GM21390 (cell line): ENCODE measurements at regions not wholly inside any gene's neighbourhood (a gene's known extent, or its start where the extent isn't known, plus 50 kb on each side); places are given as distances from the start of the nearest gene placed in this dataset.
"Not testable (repeated sequence)": the region's sequence is repeated elsewhere in the genome, so short reads cannot be mapped to it uniquely, and the experiment has no call there.

Source experiments
- ATAC-seq: cut with Tn5 transposase; IDR thresholded peaks from one replicate; pipeline ENCODE4 v1.9.1; 2021; ENCODE audit not compliant: unreplicated experiment

- no peak for ATAC-seq
Measured at GRCh38 chr19:37303591-37304171, 67.2 kb upstream of the ZNF527 start.

DNA sequence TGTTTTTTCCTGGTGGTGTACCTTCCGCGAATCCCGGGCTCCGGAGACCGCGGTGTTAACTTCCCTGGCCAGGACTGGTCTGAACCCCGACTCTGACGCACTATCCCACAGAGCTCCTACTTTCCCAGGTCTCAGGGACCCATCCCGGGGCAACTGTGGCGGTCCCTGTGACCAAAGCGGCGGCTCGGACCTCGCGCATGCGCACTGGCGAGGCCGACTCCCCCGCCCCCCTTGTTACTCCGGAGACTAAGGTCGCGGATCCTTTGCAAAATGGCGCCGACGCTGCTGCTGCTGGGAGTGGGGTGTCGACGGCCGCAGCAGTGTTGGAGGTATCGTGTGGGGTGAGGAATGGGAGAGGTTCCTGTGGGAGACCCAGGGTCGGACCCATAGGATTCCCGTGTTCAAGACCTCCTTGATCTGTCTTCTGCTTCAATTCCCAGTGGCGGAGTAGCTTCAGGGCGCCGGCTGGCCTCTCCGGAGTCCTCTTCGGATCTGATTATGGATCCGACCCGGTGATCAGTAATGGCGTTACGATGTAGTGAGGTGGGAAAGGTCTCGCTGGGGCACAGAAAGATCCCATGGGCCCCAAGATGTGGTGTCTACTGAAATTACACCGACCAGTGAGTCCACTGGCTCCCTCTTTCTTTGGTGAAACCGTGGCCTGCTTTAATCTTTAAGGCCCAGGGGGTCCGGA is 66.6 kb upstream of the ZNF527 start:
- ATAC-seq = no peak

DNA sequence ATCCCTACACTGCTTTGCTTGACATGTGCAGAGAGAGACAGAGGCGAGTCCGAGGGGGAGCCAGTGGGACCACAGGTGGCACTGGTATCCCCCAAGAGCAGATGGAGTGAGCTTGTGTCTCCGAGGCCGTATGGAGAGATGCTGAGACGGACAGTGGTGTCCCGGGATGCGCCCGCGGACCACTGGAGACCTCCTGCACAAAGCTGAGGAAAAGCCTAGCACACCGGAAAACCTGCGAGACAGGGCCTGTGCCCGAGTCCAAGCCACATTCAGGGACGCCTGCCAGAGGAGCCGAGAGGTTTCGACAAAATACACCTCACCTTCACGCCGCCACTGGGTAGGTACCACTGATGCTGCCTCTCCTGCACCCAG is 66.0 kb upstream of the ZNF527 start:
- ATAC-seq = no peak

DNA sequence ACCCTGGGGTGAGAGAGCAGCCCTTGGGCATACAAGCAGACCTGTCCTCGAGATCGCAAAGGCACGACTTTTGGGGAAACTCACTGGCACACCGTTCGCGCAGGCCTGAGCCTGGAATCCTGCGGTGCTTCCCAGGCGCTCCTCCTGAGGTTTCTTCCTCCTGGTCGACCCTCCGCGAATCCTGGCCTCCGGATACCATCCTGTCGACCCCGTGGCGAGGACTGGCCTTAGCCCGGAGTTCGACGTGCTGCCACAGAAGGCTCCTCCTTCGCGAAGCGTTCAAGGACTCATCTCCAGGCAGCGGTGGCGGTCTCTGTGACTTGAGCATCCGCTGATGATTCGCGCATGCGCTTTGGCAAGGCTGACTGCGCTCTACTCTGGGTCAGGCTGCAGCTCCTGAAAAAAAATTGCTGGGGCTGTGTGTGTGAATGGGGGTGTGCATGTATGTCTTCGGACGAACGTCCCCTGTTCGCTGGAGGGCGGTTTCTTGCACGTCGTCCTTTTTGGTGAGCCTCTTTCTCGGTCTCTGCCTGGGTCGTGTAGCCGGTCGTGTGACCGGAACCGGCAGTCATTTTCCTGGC is 64.4 kb upstream of the ZNF527 start:
- no peak for ATAC-seq

DNA sequence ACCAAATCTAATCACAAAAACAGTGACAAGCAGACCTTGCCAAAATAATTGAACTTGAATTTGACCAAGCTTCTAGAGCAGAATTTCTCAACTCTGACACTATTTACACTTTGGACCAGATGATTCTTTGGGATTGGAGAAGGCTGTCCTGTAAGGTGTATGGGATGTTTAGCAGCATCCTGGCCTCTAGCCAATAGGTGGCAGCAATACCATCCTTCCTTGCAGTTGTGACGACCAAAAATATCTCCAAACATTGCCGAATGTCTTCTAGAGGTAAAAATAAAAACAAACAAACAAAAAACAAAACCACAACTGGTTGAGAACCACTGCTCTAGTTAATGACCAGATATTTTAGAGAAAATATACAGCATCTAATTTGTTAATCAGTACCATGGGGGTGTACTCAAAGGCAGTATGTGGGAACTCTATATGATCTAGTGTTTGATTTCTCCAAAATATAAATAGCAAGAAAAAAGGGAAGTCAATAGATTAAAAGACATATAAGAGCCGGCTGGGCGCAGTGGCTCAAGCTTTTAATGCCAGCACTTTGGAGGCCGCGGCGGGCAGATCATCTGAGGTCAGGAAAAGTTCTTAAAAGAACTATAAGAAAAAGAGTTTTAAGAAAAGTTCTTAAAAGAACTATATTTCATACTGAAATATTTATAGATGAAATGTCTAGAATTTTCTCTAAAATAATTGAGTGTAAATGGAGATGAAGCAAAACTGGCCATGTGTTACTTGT is 60.9 kb upstream of the ZNF527 start:
- no peak for ATAC-seq

DNA sequence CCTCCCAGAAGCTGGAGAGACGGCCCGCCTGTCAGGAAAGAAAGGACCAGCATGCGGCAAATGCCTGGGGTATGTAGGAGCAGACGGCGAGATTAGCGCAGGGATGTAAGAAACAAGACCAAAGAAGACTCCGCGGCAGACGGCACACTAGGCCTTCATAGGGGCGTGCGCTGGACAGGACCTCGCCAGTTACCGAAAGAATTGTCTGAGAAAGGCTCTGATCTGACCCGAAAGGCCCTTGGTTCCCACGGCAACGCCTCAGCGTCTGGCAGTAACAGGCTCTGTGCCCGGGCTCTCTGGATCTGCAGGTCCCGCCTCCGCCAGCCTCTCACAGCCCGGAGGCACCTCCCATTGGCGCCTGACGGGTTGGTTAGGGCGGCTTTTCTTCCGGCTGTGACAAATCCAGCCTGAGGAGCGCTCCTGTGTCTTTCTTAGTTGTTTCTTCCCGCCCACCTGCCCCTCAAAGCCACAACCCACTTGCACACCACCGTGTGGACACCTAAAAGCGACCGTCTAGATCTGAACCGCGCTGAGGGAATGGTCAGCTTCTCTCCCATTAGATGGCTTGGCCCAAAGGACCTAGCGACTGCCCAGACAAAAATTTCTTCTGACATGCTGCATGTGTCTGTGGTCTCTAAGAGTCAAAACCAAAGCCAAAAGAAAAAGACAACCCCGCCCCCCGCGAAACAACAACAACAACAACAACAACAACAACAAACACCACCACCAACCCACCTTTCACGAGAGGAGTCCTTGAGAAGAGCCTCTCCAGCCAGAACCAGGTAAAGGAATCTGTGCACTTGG is 58.2 kb upstream of the ZNF527 start:
- ATAC-seq = not testable (repeated sequence)

- no peak for ATAC-seq
Measured at GRCh38 chr19:37313335-37313627, 57.6 kb upstream of the ZNF527 start.

DNA sequence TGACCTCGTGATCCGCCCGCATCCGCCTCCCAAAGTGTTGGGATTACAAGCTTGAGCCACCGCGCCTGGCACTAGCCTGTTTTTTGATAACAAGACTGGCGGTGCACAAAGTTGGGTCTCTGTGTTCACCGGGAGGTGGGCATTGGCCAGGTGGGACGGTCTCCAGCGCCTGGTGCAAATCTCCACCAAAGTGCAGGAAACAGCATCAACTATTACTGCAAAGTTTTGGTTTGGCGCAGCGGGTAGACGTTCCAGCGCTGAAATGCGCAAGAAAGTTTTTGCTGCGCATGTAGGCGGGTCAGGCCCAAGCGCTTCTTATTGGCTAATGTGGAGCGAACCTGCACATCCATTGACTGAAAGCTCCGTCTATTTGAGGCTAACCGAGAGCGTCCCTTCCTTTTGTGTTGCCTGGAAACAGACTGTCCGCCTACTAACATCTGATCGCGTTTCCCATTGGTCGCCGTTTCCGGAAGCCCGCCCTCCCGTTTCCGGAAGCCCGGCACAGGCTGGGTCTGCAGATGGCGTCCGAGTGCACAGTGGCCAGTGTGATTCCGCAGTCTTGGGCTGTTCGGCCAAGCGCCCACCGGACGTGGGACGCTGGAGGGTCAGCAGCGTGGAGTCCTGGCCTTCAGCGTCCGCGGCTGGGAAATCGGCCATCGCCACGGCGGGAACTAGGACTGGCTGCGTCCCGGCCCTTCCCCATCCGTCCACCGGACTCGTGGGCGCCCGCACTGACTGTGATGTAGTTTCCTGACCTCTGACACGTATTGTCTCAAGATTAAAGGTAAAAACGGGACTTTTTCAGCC is 53.3 kb upstream of the ZNF527 start:
- ATAC-seq = peak; percentile 96

DNA sequence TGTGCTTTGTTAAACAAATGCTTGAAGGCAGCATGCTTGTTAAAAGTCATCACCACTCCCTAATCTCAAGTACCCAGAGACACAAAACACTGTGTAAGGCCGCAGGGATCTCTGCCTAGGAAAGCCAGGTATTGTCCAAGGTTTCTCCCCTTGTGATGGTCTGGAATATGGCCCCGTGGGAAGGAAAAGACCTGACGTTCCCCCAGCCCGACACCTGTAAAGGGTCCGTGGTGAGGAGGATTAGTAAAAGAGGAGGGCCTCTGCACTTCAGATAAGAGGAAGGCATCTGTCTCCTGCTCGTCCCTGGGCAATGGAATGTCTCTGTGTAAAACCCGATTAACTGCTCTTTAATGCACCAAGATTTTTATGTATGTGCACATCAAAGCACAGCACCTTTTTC is 49.9 kb upstream of the ZNF527 start:
- not testable (repeated sequence) for ATAC-seq
